CD4-positive, alpha-beta memory T cell (primary cell): ENCODE measurements at regions not wholly inside any gene's neighbourhood (a gene's known extent, or its start where the extent isn't known, plus 50 kb on each side); places are given as distances from the start of the nearest gene placed in this dataset.

Experiments used
- CTCF ChIA-PET: fragments of 350-600 bp; sonication (Branson Sonifier 250); formaldehyde crosslinking; loops from one replicate; lab custom pipeline; 2021; ENCODE audit warnings: inconsistent platforms; ENCODE audit not compliant: partially characterized antibody; lab: Charles Lee
- POLR2A ChIA-PET: fragments of 350-600 bp; sonication (Branson Sonifier 250); formaldehyde crosslinking; loops from one replicate; lab custom pipeline; 2021; ENCODE audit not compliant: partially characterized antibody; lab: Charles Lee
- DNase-seq, 5 donors: peaks; one replicate each; pipeline versions ENCODE4 v3.0.0 to v3.0.0-alpha.2; 2020 to 2022; ENCODE audit warnings: mixed read lengths in 1 of 5
- H3K27ac ChIP-seq: one replicate; pipeline ENCODE4 v1.7.0; 2013; ENCODE audit warnings: low read depth, low read length
- H3K27me3 ChIP-seq: 2 replicates; pipeline ENCODE4 v1.7.0; 2013; ENCODE audit warnings: mild to moderate bottlenecking, low read length, moderate library complexity; ENCODE audit not compliant: insufficient read depth
- H3K36me3 ChIP-seq: 2 replicates; pipeline ENCODE4 v1.7.0; 2013; ENCODE audit warnings: mild to moderate bottlenecking, low read length, moderate library complexity; ENCODE audit not compliant: insufficient read depth
- H3K4me1 ChIP-seq: 2 replicates; pipeline ENCODE4 v1.7.0; 2013; ENCODE audit warnings: mild to moderate bottlenecking, low read length, moderate library complexity; ENCODE audit not compliant: insufficient read depth
- H3K4me3 ChIP-seq, 2 donors: one replicate each; pipeline ENCODE4 v1.7.0; 2013; ENCODE audit warnings: low read length in 2 of 2, mild to moderate bottlenecking in 1 of 2
- H3K9me3 ChIP-seq, 2 donors: one replicate each; pipeline ENCODE4 v1.7.0; 2013; ENCODE audit warnings: low read length in 2 of 2, control low read depth in 1 of 2; ENCODE audit not compliant: control insufficient read depth in 1 of 2
- H3K27ac Mint-ChIP-seq, 7 donors: one replicate each; pipeline ENCODE4 v1.8.0; 2020 to 2021; ENCODE audit warnings: mixed read lengths in 7 of 7, mild to moderate bottlenecking in 6 of 7, inconsistent platforms in 3 of 7, moderate library complexity in 3 of 7
- H3K27me3 Mint-ChIP-seq, 2 donors: one replicate each; pipeline ENCODE4 v1.8.0; 2020 to 2021; ENCODE audit warnings: mixed read lengths in 2 of 2
- H3K36me3 Mint-ChIP-seq, 2 donors: one replicate each; pipeline ENCODE4 v1.8.0; 2020 to 2021; ENCODE audit warnings: mixed read lengths in 2 of 2, inconsistent platforms in 1 of 2, mild to moderate bottlenecking in 1 of 2
- H3K4me1 Mint-ChIP-seq, 4 donors: one replicate each; pipeline ENCODE4 v1.8.0; 2020 to 2021; ENCODE audit warnings: mixed read lengths in 4 of 4, mild to moderate bottlenecking in 1 of 4
- H3K4me3 Mint-ChIP-seq, 8 donors: one replicate each; pipeline ENCODE4 v1.8.0; 2020 to 2021; ENCODE audit warnings: mixed read lengths in 8 of 8, mild to moderate bottlenecking in 7 of 8, moderate library complexity in 6 of 8, inconsistent platforms in 3 of 8
- H3K9me3 Mint-ChIP-seq, 8 donors: one replicate each; pipeline ENCODE4 v1.8.0; 2020 to 2021; ENCODE audit warnings: mixed read lengths in 8 of 8, mild to moderate bottlenecking in 5 of 8, inconsistent platforms in 3 of 8, moderate library complexity in 1 of 8
- intact Hi-C: fragments of 100-400 bp; cut with micrococcal nuclease; formaldehyde crosslinking; loops from one replicate; pipeline ENCODE4 v1.15.1; 2023

DNA sequence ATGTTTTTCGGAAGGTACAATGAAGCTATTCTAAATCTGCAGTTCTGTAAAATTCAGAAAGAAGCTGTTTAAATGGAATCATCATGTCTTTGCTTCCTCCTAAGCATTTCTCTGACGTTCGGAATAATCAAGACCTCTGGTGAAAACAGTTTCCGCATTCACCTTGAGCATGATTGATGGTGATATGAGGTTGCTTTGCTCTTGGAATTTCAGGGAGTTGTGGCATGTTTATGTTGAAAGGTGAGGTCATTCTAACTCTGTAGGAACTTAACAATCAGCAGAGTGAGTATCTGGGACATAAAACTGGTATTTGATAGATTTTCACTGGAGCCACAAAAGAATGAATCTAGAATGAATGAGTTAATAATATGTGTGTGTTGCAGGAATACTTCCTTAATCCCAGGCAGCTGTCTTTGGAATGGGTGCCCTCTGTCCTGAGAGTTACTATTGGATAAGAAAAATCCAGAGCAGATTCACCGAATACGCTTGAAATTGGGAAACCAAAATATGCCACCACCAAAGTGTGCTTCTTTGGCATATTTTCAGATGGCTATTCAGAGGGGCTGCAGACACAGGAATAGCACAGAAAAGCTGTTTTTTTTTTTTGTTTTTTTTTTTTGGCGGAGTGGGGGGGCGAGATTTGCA lies 599.1 kb downstream of the CCER1 start:
- Histone ChIP-seq H3K4me1 (no peaks in the 10 kb centered on the region), H3K27me3 (no peaks in the 10 kb centered on the region), H3K4me3 (no peak overlapping the region), H3K27ac (no peak overlapping the region), H3K9me3 (no peaks in the 10 kb centered on the region), H3K36me3 (no peaks in the 10 kb centered on the region)
- no peaks in the 10 kb centered on the region for H3K36me3 Mint-ChIP-seq
- no peak overlapping the region for H3K27ac Mint-ChIP-seq
- no peak overlapping the region for H3K4me3 Mint-ChIP-seq
- DNase-seq: no peak
- no peaks in the 10 kb centered on the region for H3K4me1 Mint-ChIP-seq
- peaks cover 4% of the 10 kb centered on the region in 2 donors for H3K27me3 Mint-ChIP-seq
- H3K9me3 Mint-ChIP-seq: peaks cover 0 to 7% (median 0%) of the 10 kb centered on the region in 8 donors
- ChIA-PET POLR2A (no interaction called here), CTCF (no interaction called here)
- intact Hi-C loops: no loop called here

DNA sequence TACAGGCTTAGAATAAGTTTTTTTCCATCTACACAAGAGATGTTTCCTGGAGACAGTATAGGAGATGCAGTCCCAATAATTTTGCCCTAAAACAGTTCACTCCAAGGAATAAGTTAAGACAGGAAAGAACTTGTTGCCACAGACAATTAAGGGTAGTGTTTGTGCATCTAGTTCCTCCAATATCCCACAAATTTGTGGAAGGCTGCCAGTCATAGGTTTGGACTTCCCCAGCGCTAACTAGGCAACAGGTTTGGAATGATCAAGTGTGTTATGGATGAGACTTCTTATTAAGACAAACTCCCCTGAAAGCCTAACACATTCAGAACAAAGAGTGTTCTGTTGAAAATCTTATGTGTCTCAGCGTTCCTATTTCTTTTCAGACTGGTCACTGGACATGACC lies 611.0 kb downstream of the CCER1 start:
- no peaks in the 10 kb centered on the region for H3K36me3 Mint-ChIP-seq

DNA sequence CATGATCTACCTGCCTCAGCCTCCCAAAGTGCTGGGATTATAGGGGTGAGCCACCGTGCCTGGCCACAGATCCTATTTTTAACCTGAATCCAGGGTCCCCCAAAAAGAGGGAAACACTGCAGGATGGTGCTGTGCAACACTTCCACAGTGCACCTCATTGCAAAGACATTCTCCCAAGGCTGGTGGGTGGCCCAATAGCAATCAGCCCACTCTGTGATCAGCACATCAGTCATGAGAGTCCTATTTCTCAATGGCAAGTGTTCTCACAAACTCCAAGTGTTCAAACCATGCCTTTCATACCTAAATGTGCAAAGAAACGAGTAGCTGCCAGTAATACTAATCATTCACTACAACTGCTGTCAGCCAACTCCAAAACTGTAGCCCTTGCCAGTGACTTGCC lies 612.9 kb downstream of the CCER1 start:
- CTCF ChIA-PET: no interaction called here
- intact Hi-C loops: no loop called here

More for the DNA sequence above, 611.0 kb downstream of the CCER1 start:
- no peaks in the 10 kb centered on the region for H3K36me3 ChIP-seq
- H3K4me1 ChIP-seq: no peaks in the 10 kb centered on the region
- Mint-ChIP-seq H3K4me3 (no peak overlapping the region), H3K27me3 (peaks cover 17 to 18% of the 10 kb centered on the region in 2 donors), H3K9me3 (peaks cover 0 to 2% (median 0%) of the 10 kb centered on the region in 8 donors), H3K4me1 (no peaks in the 10 kb centered on the region), H3K27ac (no peak overlapping the region)
- H3K4me3 ChIP-seq: no peak overlapping the region
- no peak overlapping the region for H3K27ac ChIP-seq
- no peak for DNase-seq
- no peaks in the 10 kb centered on the region for H3K9me3 ChIP-seq
- intact Hi-C loops: no loop called here
- POLR2A ChIA-PET: no interaction called here
- H3K27me3 ChIP-seq: no peaks in the 10 kb centered on the region
- CTCF ChIA-PET: no interaction called here

DNA sequence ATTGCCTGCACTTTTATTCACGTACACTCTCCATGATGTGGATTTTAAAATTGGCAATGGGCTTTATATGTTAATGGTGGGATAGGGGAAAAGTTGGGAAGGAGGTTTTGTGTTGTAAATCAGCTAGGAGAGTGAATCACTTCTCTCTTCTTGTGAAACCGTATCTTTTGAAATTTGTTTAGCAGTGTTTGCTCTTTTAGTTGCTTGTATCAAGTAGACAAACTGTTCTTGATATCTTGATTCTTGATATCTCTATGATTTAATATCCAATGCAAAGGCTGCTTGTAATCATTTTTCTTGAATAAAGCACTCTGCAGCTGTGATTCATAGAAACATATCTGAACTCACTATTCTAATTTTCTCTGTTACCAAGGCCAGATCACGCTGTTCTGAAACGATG lies 615.1 kb downstream of the CCER1 start:
- H3K36me3 ChIP-seq: no peaks in the 10 kb centered on the region
- H3K9me3 ChIP-seq: no peaks in the 10 kb centered on the region
- no peaks in the 10 kb centered on the region for H3K27me3 ChIP-seq
- Mint-ChIP-seq H3K27me3 (peaks cover 11 to 18% of the 10 kb centered on the region in 2 donors), H3K4me3 (no peak overlapping the region), H3K4me1 (no peaks in the 10 kb centered on the region), H3K9me3 (peaks cover 0 to 2% (median 0%) of the 10 kb centered on the region in 8 donors), H3K36me3 (no peaks in the 10 kb centered on the region), H3K27ac (no peak overlapping the region)
- intact Hi-C loops: loop anchor here (10.0 kb wide), 1 partner anchor 795 kb away; no protein-coding TSS in a partner anchor
- H3K4me3 ChIP-seq: no peak overlapping the region
- no peaks in the 10 kb centered on the region for H3K4me1 ChIP-seq
- ChIA-PET POLR2A (no interaction called here), CTCF (no interaction called here)
- H3K27ac ChIP-seq: no peak overlapping the region
- DNase-seq: no peak

More for the DNA sequence above, 612.9 kb downstream of the CCER1 start:
- Mint-ChIP-seq H3K27me3 (peaks cover 14 to 18% of the 10 kb centered on the region in 2 donors), H3K36me3 (no peaks in the 10 kb centered on the region), H3K4me1 (no peaks in the 10 kb centered on the region), H3K4me3 (no peak overlapping the region), H3K9me3 (peaks cover 0 to 2% (median 0%) of the 10 kb centered on the region in 8 donors), H3K27ac (no peak overlapping the region)
- Histone ChIP-seq H3K9me3 (no peaks in the 10 kb centered on the region), H3K4me1 (no peaks in the 10 kb centered on the region), H3K27ac (no peak overlapping the region), H3K27me3 (no peaks in the 10 kb centered on the region), H3K36me3 (no peaks in the 10 kb centered on the region), H3K4me3 (no peak overlapping the region)
- POLR2A ChIA-PET: no interaction called here
- DNase-seq: no peak

DNA sequence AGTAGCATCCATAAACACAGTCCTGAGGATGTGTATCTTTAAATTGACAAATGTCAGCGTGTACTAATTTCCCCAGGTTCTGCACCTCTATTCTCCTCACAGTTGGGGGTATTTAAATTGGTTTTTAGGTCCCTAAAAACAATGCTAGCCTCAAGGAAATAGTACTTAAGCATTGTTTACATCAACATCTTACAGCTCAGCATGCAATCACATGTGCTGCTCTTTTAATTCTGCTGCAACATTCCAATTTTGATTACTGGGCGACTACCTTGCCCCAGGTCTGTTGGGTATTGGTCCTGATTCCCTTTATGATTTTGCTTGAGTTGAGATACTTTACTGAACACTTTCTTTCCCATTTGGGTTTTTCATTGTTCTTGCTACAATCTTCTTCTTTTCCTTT lies 616.6 kb downstream of the CCER1 start:
- Mint-ChIP-seq H3K27me3 (peaks cover 3 to 8% of the 10 kb centered on the region in 2 donors), H3K4me3 (no peak overlapping the region), H3K36me3 (no peaks in the 10 kb centered on the region), H3K4me1 (no peaks in the 10 kb centered on the region), H3K9me3 (peaks cover 0 to 2% (median 0%) of the 10 kb centered on the region in 8 donors), H3K27ac (no peak overlapping the region)
- Histone ChIP-seq H3K4me1 (no peaks in the 10 kb centered on the region), H3K4me3 (no peak overlapping the region), H3K27me3 (no peaks in the 10 kb centered on the region), H3K36me3 (no peaks in the 10 kb centered on the region), H3K9me3 (no peaks in the 10 kb centered on the region), H3K27ac (no peak overlapping the region)
- CTCF ChIA-PET: no interaction called here
- intact Hi-C loops: loop anchor here (10.0 kb wide), 1 partner anchor 794 kb away; no protein-coding TSS in a partner anchor
- POLR2A ChIA-PET: no interaction called here
- DNase-seq: no peak

DNA sequence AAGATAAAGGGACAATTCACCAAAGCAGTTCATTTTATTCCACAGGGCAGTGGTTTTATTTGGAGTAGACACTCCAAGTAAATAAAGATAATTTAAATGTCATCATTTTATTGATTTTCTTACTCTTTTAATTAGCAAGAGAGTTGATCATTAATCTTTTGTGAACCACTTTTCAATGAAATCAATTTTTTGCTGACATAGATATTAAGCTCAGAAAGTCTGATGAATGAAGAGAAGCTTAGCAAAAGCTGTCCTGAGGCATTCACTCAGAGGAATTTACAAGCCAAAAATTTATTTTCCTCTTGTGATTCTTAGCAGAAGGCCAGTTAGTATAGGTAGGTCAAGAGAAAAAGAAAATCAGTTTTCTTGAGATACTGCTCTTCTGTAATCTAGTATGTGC lies 618.0 kb downstream of the CCER1 start:
- ChIA-PET POLR2A (no interaction called here), CTCF (no interaction called here)
- Histone ChIP-seq H3K27me3 (no peaks in the 10 kb centered on the region), H3K36me3 (no peaks in the 10 kb centered on the region), H3K4me3 (no peak overlapping the region), H3K9me3 (no peaks in the 10 kb centered on the region), H3K27ac (no peak overlapping the region), H3K4me1 (no peaks in the 10 kb centered on the region)
- no peak for DNase-seq
- H3K9me3 Mint-ChIP-seq: peaks cover 0 to 2% (median 0%) of the 10 kb centered on the region in 8 donors
- H3K4me1 Mint-ChIP-seq: no peaks in the 10 kb centered on the region
- no peak overlapping the region for H3K4me3 Mint-ChIP-seq
- H3K36me3 Mint-ChIP-seq: no peaks in the 10 kb centered on the region
- intact Hi-C loops: loop anchor here (10.0 kb wide), 1 partner anchor 792 kb away; no protein-coding TSS in a partner anchor
- H3K27ac Mint-ChIP-seq: peak overlapping the region in 1 of 7 donors; percentile 10
- H3K27me3 Mint-ChIP-seq: peaks cover 0 to 4% of the 10 kb centered on the region in 2 donors

DNA sequence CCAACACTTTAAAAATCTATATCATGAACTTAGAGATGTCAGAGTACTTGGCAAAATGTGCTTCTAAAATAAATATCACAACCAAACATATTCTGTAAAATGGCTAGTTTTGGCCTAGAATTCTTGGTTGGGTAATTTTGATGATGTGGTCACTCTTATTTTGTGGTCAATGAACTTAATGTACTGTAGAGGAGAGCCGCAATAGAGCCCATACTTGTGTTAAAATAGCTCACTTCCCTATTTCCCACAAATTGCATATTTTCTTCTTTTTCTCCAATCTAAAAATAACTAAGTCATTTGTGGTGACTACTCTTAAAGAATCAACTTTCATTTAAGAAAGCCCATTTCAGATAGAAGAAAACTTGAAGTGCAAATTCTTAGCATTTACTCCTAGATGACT lies 619.4 kb downstream of the CCER1 start:
- no peak overlapping the region for H3K27ac ChIP-seq
- POLR2A ChIA-PET: no interaction called here
- Mint-ChIP-seq H3K4me3 (no peak overlapping the region), H3K27me3 (peaks cover 0 to 3% of the 10 kb centered on the region in 2 donors), H3K27ac (no peak overlapping the region), H3K36me3 (no peaks in the 10 kb centered on the region), H3K9me3 (peaks cover 0 to 1% (median 0%) of the 10 kb centered on the region in 8 donors), H3K4me1 (no peaks in the 10 kb centered on the region)
- no peak overlapping the region for H3K4me3 ChIP-seq
- no peaks in the 10 kb centered on the region for H3K9me3 ChIP-seq
- CTCF ChIA-PET: no interaction called here
- intact Hi-C loops: loop anchor here (10.0 kb wide), 1 partner anchor 791 kb away; no protein-coding TSS in a partner anchor
- no peaks in the 10 kb centered on the region for H3K27me3 ChIP-seq
- H3K4me1 ChIP-seq: no peaks in the 10 kb centered on the region
- H3K36me3 ChIP-seq: no peaks in the 10 kb centered on the region
- no peak for DNase-seq
